ENCODE measurements at regions not wholly inside any gene's neighbourhood (a gene's known extent, or its start where the extent isn't known, plus 50 kb on each side); places are given as distances from the start of the nearest gene placed in this dataset.

DNA sequence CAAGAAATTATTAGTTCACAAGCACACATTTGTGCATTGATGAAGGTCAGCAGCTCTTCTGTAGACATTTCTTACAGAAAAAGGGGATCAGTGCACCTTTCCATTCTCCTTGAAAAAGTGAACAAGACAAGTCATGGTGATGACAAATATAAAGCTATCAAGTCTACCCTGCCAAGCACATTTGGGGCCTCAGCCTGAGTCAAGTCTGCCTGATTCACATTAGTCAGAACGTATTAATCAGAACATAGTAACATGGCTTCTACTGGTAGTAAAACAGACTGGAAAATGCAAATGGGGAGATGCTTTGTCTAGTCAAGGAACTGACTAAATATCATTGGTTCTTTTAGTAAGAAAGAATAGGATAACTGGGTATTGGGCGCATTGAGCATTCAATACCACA is 2305.1 kb downstream of the PCDH7 start:
- TF ChIP-seq CTCF (conservative IDR thresholded peaks at IDR 0.05; ENCODE audit: low read length) (no peak), EZH2phosphoT487 (IDR thresholded peaks at IDR 0.05; ENCODE audit: borderline replicate concordance, low read depth, low read length) (no peak)
